Nephron (organoid): ENCODE measurements at regions not wholly inside any gene's neighbourhood (a gene's known extent, or its start where the extent isn't known, plus 50 kb on each side); places are given as distances from the start of the nearest gene placed in this dataset.

Experiments used
- H3K27ac Mint-ChIP-seq, 3 experiments: 2 replicates each; pipeline ENCODE4 v1.8.0; 2020; ENCODE audit warnings: mixed read lengths in 3 of 3, mild to moderate bottlenecking in 2 of 3, moderate library complexity in 1 of 3
- H3K27me3 Mint-ChIP-seq: 2 replicates; pipeline ENCODE4 v1.8.0; 2021; ENCODE audit warnings: low read depth, mild to moderate bottlenecking, moderate library complexity, mixed read lengths
- H3K36me3 Mint-ChIP-seq: 2 replicates; pipeline ENCODE4 v1.8.0; 2020; ENCODE audit warnings: low read depth, mixed read lengths
- H3K4me1 Mint-ChIP-seq: 2 replicates; pipeline ENCODE4 v1.8.0; 2020; ENCODE audit warnings: mixed read lengths
- H3K4me3 Mint-ChIP-seq, 3 experiments: 2 replicates each; pipeline ENCODE4 v1.8.0; 2020; ENCODE audit warnings: mild to moderate bottlenecking in 3 of 3, mixed read lengths in 3 of 3, moderate library complexity in 2 of 3
- H3K9me3 Mint-ChIP-seq: 2 replicates; pipeline ENCODE4 v1.8.0; 2020; ENCODE audit warnings: mixed read lengths
- TF ChIP-seq, protein P1 (sequence below), 3 experiments: fragments of 200-600 bp; sonication (generic); IDR thresholded peaks; one replicate each; pipeline ENCODE4 v1.5.0; 2021; ENCODE audit warnings: antibody characterized with exemption in 3 of 3; ENCODE audit not compliant: unreplicated experiment in 3 of 3

DNA sequence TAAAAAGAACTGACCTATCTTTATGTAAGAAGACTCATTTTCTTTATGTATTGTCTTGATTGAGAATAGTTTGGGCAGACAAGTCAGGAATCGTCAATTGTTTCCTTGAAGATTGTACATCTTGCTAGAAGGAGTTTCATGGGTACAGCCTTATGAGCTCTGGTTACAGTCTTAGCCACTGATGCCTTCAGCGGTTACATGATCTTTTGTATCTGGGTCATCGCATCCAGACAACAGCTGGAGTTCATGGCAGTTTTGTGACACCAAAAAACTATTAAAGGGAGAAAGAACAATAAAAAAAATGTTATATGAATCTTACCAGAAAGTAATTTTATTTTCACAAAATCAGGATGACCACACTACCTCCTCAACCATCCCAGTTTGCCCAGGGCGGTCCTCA is 520.5 kb upstream of the CDH7 start:
- Mint-ChIP-seq H3K27ac (peak overlapping the region in 2 of 3 experiments; percentile 7 to 40), H3K4me1 (peaks cover 21% of the 10 kb centered on the region), H3K4me3 (no peak overlapping the region), H3K27me3 (no peaks in the 10 kb centered on the region), H3K36me3 (no peaks in the 10 kb centered on the region), H3K9me3 (no peaks in the 10 kb centered on the region)
- TF ChIP-seq, protein P1, sequence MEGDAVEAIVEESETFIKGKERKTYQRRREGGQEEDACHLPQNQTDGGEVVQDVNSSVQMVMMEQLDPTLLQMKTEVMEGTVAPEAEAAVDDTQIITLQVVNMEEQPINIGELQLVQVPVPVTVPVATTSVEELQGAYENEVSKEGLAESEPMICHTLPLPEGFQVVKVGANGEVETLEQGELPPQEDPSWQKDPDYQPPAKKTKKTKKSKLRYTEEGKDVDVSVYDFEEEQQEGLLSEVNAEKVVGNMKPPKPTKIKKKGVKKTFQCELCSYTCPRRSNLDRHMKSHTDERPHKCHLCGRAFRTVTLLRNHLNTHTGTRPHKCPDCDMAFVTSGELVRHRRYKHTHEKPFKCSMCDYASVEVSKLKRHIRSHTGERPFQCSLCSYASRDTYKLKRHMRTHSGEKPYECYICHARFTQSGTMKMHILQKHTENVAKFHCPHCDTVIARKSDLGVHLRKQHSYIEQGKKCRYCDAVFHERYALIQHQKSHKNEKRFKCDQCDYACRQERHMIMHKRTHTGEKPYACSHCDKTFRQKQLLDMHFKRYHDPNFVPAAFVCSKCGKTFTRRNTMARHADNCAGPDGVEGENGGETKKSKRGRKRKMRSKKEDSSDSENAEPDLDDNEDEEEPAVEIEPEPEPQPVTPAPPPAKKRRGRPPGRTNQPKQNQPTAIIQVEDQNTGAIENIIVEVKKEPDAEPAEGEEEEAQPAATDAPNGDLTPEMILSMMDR (IDR thresholded peaks at IDR 0.05; ENCODE audit: unreplicated experiment in 3 of 3) = no peak

DNA sequence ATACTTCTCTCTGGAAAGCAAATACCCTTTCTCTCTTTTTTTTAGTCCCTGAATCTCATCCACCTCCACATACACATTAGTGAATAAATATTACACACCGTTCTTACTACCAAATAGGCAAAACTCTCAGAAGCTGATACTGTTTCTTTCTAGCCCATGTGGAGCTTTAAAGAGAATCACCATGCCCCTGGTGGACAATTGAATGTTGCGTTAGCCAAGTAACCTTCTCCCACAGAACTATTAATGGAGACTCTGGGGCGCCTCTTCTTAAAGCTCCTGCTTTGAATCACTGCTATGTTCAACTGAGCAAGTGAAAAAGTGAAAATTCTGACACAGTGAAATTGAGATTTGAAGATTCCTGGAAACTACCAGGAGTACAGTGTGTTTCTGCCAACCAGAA is 522.8 kb upstream of the CDH7 start:
- H3K9me3 Mint-ChIP-seq = no peaks in the 10 kb centered on the region
- H3K27ac Mint-ChIP-seq = no peak overlapping the region
- H3K27me3 Mint-ChIP-seq = no peaks in the 10 kb centered on the region
- H3K36me3 Mint-ChIP-seq = no peaks in the 10 kb centered on the region
- H3K4me1 Mint-ChIP-seq = peaks cover 12% of the 10 kb centered on the region
- H3K4me3 Mint-ChIP-seq = no peak overlapping the region
- TF ChIP-seq, protein P1 (IDR thresholded peaks at IDR 0.05; ENCODE audit: unreplicated experiment in 3 of 3) = no peak

- Mint-ChIP-seq H3K9me3 (no peaks in the 10 kb centered on the region), H3K27ac (no peak overlapping the region), H3K27me3 (no peaks in the 10 kb centered on the region), H3K4me3 (no peak overlapping the region), H3K4me1 (no peaks in the 10 kb centered on the region), H3K36me3 (no peaks in the 10 kb centered on the region)
- TF ChIP-seq, protein P1 (IDR thresholded peaks at IDR 0.05; ENCODE audit: unreplicated experiment in 3 of 3) = no peak
Measured at GRCh38 chr18:65221736-65222135, 529.1 kb upstream of the CDH7 start.

- H3K4me3 Mint-ChIP-seq = no peak overlapping the region
- TF ChIP-seq, protein P1 (IDR thresholded peaks at IDR 0.05; ENCODE audit: unreplicated experiment in 3 of 3) = no peak
- no peaks in the 10 kb centered on the region for H3K9me3 Mint-ChIP-seq
- no peaks in the 10 kb centered on the region for H3K36me3 Mint-ChIP-seq
- H3K4me1 Mint-ChIP-seq = no peaks in the 10 kb centered on the region
- no peaks in the 10 kb centered on the region for H3K27me3 Mint-ChIP-seq
- no peak overlapping the region for H3K27ac Mint-ChIP-seq
Measured at GRCh38 chr18:65221115-65221514, 529.7 kb upstream of the CDH7 start.

DNA sequence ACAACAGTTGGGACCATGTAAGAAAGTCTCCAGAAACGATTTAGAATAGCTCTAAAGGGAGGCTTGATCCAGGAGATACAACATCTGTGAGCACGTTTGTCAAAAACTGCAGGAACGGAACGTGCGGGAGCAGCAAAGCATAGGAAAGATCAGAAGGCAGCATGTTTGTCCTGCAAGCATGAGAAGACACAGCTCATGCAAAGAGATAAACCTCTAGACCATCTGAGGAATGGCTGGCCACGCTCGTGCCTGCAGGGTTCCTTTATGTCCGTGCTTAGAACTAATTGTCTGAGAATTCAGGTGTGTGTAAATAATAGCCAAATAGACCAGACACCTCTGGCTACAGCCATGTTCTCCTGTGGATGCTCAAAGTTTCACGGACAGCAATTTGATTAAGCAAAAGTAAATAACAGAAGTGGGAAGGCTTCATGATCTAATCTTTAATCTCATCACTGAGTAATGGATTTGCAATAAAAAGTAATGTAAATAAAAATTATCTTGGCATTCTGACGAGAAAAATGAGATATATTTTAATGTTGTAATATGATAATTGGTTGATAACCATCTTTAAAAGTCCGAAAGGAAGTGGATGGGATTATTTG is 534.8 kb upstream of the CDH7 start:
- H3K27ac Mint-ChIP-seq = no peak overlapping the region
- TF ChIP-seq, protein P1 (IDR thresholded peaks at IDR 0.05; ENCODE audit: unreplicated experiment in 3 of 3) = no peak
- no peaks in the 10 kb centered on the region for H3K36me3 Mint-ChIP-seq
- H3K4me3 Mint-ChIP-seq = peak overlapping the region in 1 of 3 experiments; percentile 31
- no peaks in the 10 kb centered on the region for H3K4me1 Mint-ChIP-seq
- H3K9me3 Mint-ChIP-seq = no peaks in the 10 kb centered on the region
- H3K27me3 Mint-ChIP-seq = no peaks in the 10 kb centered on the region

GRCh38 chr18:65214456-65214855 is 536.4 kb upstream of the CDH7 start:
- Mint-ChIP-seq H3K4me3 (no peak overlapping the region), H3K4me1 (no peaks in the 10 kb centered on the region), H3K27ac (no peak overlapping the region), H3K9me3 (no peaks in the 10 kb centered on the region), H3K36me3 (no peaks in the 10 kb centered on the region), H3K27me3 (no peaks in the 10 kb centered on the region)
- TF ChIP-seq, protein P1 (IDR thresholded peaks at IDR 0.05; ENCODE audit: unreplicated experiment in 3 of 3) = no peak
